ENCODE measurements at regions not wholly inside any gene's neighbourhood (a gene's known extent, or its start where the extent isn't known, plus 50 kb on each side); places are given as distances from the start of the nearest gene placed in this dataset.
A peak's percentile ranks its signal among the peaks of the same experiment; 100 is the strongest.
"Not testable (repeated sequence)": the region's sequence is repeated elsewhere in the genome, so short reads cannot be mapped to it uniquely, and the experiment has no call there.

GRCh38 chr10:125256026-125256425 lies 95.7 kb upstream of the CTBP2 start:
- no peak overlapping the region for H3K4me3 ChIP-seq
- H3K9me3 ChIP-seq: peaks cover 28% of the 10 kb centered on the region
- no peaks in the 10 kb centered on the region for H4K20me1 ChIP-seq
- no peak overlapping the region for H3K9ac ChIP-seq
- no peak for TF ChIP-seq Cebpa-rat (IDR thresholded peaks at IDR 0.05)
- no peaks in the 10 kb centered on the region for H3K4me1 ChIP-seq
- H3K27ac ChIP-seq: no peak overlapping the region
- H3K27me3 ChIP-seq: no peaks in the 10 kb centered on the region
- no peak overlapping the region for H3K4me2 ChIP-seq
- H3K36me3 ChIP-seq: no peaks in the 10 kb centered on the region

GRCh38 chr10:125252937-125253336 lies 92.6 kb upstream of the CTBP2 start:
- Histone ChIP-seq H3K27ac (no peak overlapping the region), H3K27me3 (no peaks in the 10 kb centered on the region), H3K4me2 (no peak overlapping the region), H3K4me3 (no peak overlapping the region), H4K20me1 (no peaks in the 10 kb centered on the region), H3K36me3 (no peaks in the 10 kb centered on the region), H3K9ac (no peak overlapping the region), H3K4me1 (no peaks in the 10 kb centered on the region), H3K9me3 (peaks cover 30% of the 10 kb centered on the region)
- no peak for TF ChIP-seq Cebpa-rat (IDR thresholded peaks at IDR 0.05)

GRCh38 chr10:125250834-125251233 lies 90.5 kb upstream of the CTBP2 start:
- not testable (repeated sequence) for H3K36me3 ChIP-seq, H3K4me2 ChIP-seq, H3K9ac ChIP-seq, H3K27me3 ChIP-seq, H3K4me3 ChIP-seq, H3K4me1 ChIP-seq, H3K27ac ChIP-seq, H4K20me1 ChIP-seq
- H3K9me3 ChIP-seq: peaks cover 30% of the 10 kb centered on the region

- H3K36me3 ChIP-seq: no peaks in the 10 kb centered on the region
- H4K20me1 ChIP-seq: no peaks in the 10 kb centered on the region
- TF ChIP-seq Cebpa-rat (IDR thresholded peaks at IDR 0.05): no peak
- H3K4me1 ChIP-seq: no peaks in the 10 kb centered on the region
- no peak overlapping the region for H3K4me3 ChIP-seq
- no peaks in the 10 kb centered on the region for H3K27me3 ChIP-seq
- peaks cover 30% of the 10 kb centered on the region for H3K9me3 ChIP-seq
- H3K4me2 ChIP-seq: no peak overlapping the region
- no peak overlapping the region for H3K9ac ChIP-seq
- no peak overlapping the region for H3K27ac ChIP-seq
These were observed 89.6 kb upstream of the CTBP2 start for GRCh38 chr10:125249948-125250347.

GRCh38 chr10:125248489-125248888 lies 88.1 kb upstream of the CTBP2 start:
- H3K36me3 ChIP-seq: no peaks in the 10 kb centered on the region
- no peaks in the 10 kb centered on the region for H3K27me3 ChIP-seq
- TF ChIP-seq Cebpa-rat (IDR thresholded peaks at IDR 0.05): no peak
- H3K9ac ChIP-seq: no peak overlapping the region
- no peaks in the 10 kb centered on the region for H3K4me1 ChIP-seq
- H3K4me3 ChIP-seq: no peak overlapping the region
- no peak overlapping the region for H3K4me2 ChIP-seq
- H3K27ac ChIP-seq: no peak overlapping the region
- no peaks in the 10 kb centered on the region for H4K20me1 ChIP-seq
- H3K9me3 ChIP-seq: peaks cover 24% of the 10 kb centered on the region

- Histone ChIP-seq H4K20me1 (no peaks in the 10 kb centered on the region), H3K9me3 (peaks cover 15% of the 10 kb centered on the region), H3K4me3 (no peak overlapping the region), H3K4me2 (no peak overlapping the region), H3K9ac (no peak overlapping the region), H3K36me3 (no peaks in the 10 kb centered on the region), H3K27ac (no peak overlapping the region), H3K27me3 (no peaks in the 10 kb centered on the region), H3K4me1 (no peaks in the 10 kb centered on the region)
- no peak for TF ChIP-seq Cebpa-rat (IDR thresholded peaks at IDR 0.05)
These were observed 87.2 kb upstream of the CTBP2 start for GRCh38 chr10:125247576-125247975.

- peaks cover under 1% of the 10 kb centered on the region; the same call in 1 of the 2 replicates for H3K9me3 ChIP-seq
- no peaks in the 10 kb centered on the region for H3K36me3 ChIP-seq
- no peak overlapping the region for H3K9ac ChIP-seq
- no peak for TF ChIP-seq Cebpa-rat (IDR thresholded peaks at IDR 0.05)
- H3K4me1 ChIP-seq: no peaks in the 10 kb centered on the region
- H3K27me3 ChIP-seq: no peaks in the 10 kb centered on the region
- H4K20me1 ChIP-seq: no peaks in the 10 kb centered on the region
- H3K27ac ChIP-seq: no peak overlapping the region
- no peak overlapping the region for H3K4me2 ChIP-seq
- no peak overlapping the region for H3K4me3 ChIP-seq
These were observed 83.3 kb upstream of the CTBP2 start for GRCh38 chr10:125243532-125244253.

- Histone ChIP-seq H3K9me3 (peaks cover 12% of the 10 kb centered on the region), H3K27me3 (no peaks in the 10 kb centered on the region), H4K20me1 (no peaks in the 10 kb centered on the region), H3K4me3 (no peak overlapping the region), H3K9ac (no peak overlapping the region), H3K36me3 (no peaks in the 10 kb centered on the region), H3K27ac (no peak overlapping the region), H3K4me1 (peaks cover 11% of the 10 kb centered on the region), H3K4me2 (no peak overlapping the region)
- no peak for TF ChIP-seq Cebpa-rat (IDR thresholded peaks at IDR 0.05)
These were observed 78.3 kb upstream of the CTBP2 start for GRCh38 chr10:125238682-125239081.

- Histone ChIP-seq H3K4me1 (peaks cover 11% of the 10 kb centered on the region), H3K36me3 (no peaks in the 10 kb centered on the region), H3K27ac (no peak overlapping the region), H4K20me1 (no peaks in the 10 kb centered on the region), H3K9ac (no peak overlapping the region), H3K9me3 (peaks cover 12% of the 10 kb centered on the region), H3K27me3 (no peaks in the 10 kb centered on the region), H3K4me2 (no peak overlapping the region), H3K4me3 (no peak overlapping the region)
- TF ChIP-seq Cebpa-rat (IDR thresholded peaks at IDR 0.05): no peak
These were observed 75.7 kb upstream of the CTBP2 start for GRCh38 chr10:125236091-125236490.

GRCh38 chr10:125235093-125236069 lies 75.0 kb upstream of the CTBP2 start:
- no peak overlapping the region for H3K27ac ChIP-seq
- H3K4me2 ChIP-seq: peak overlapping the region; percentile 56
- TF ChIP-seq Cebpa-rat (IDR thresholded peaks at IDR 0.05): no peak

GRCh38 chr10:125234576-125234975 lies 74.2 kb upstream of the CTBP2 start:
- not testable (repeated sequence) for H3K27ac ChIP-seq, H4K20me1 ChIP-seq, H3K27me3 ChIP-seq, H3K9ac ChIP-seq, H3K36me3 ChIP-seq, H3K4me3 ChIP-seq
- Histone ChIP-seq H3K9me3 (peaks cover 12% of the 10 kb centered on the region), H3K4me1 (peaks cover 11% of the 10 kb centered on the region), H3K4me2 (peak overlapping the region; percentile 56)

More at GRCh38 chr10:125235093-125236069, 75.0 kb upstream of the CTBP2 start:
- no peaks in the 10 kb centered on the region for H3K27me3 ChIP-seq
- H3K9me3 ChIP-seq: peaks cover 12% of the 10 kb centered on the region
- no peaks in the 10 kb centered on the region for H4K20me1 ChIP-seq
- H3K36me3 ChIP-seq: no peaks in the 10 kb centered on the region
- H3K9ac ChIP-seq: no peak overlapping the region
- peaks cover 11% of the 10 kb centered on the region for H3K4me1 ChIP-seq
- H3K4me3 ChIP-seq: no peak overlapping the region
